ENCODE measurements at regions not wholly inside any gene's neighbourhood (a gene's known extent, or its start where the extent isn't known, plus 50 kb on each side); places are given as distances from the start of the nearest gene placed in this dataset.

DNA sequence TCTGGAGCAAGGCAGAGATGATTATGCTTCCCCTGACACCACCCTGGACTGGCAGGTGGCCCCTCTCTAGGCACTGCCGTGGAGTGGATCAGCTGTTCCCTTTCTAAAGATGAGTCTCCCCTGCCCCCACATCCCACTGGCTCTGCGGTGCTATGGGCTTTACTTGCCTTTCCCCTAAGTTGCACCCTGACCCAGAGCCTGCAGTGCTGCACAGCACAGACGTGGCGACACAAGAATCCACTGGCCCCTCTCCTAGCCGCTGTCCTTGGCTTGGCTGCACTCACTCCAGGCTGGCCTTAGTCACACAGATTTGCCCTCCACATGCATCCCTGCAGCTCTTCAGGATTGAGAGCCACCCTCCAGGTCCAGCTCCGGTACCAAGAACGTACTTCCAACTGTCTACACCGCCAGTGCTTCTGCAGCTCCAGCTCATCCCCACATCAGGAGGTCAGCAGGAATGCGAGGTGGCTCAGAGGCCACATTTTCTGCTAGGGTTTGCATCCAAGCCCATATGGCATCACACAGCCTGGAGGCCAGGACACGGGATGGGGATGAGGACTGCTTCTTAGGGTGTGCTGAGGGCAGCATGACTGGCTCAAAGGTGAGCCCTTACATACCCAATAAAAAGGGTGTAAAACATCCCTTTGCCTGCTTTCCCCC lies 82.4 kb upstream of the RASGRF1 start:
- Histone ChIP-seq H3K4me3 (ENCODE audit: low read depth in 2 of 2, low read length in 1 of 2) (no peak overlapping the region), H3K27me3 (ENCODE audit: insufficient read depth) (no peaks in the 10 kb centered on the region), H3K4me2 (no peak overlapping the region), H3K79me2 (ENCODE audit: insufficient read depth) (no peaks in the 10 kb centered on the region), H2AFZ (ENCODE audit: low read depth) (no peak overlapping the region), H3K9me3 (no peaks in the 10 kb centered on the region), H3K4me1 (ENCODE audit: control insufficient read depth in 1 of 2, insufficient read depth in 2 of 2, low read depth in 1 of 2, low read length in 1 of 2) (peaks cover 0 to 31% of the 10 kb centered on the region in 2 experiments; a peak in 2 of 4 replicates), H3K27ac (ENCODE audit: low read depth in 2 of 2, low read length in 1 of 2) (no peak overlapping the region), H4K20me1 (ENCODE audit: insufficient read depth) (no peaks in the 10 kb centered on the region), H3K9ac (no peak overlapping the region), H3K36me3 (replicated peaks in 1 of 2; ENCODE audit: control insufficient read depth in 1 of 2, insufficient read depth in 2 of 2, low read length in 1 of 2) (no peaks in the 10 kb centered on the region), H3F3A (replicated peaks; ENCODE audit: insufficient read depth) (no peaks in the 10 kb centered on the region), H3K9me2 (no peaks in the 10 kb centered on the region)
- no peak for DNase-seq
- no peak for TF ChIP-seq GATA2 (CRISPR knock-in tag; IDR thresholded peaks at IDR 0.05)
- no peak for TF ChIP-seq TCF12 (IDR thresholded peaks at IDR 0.05)
- no peak for TF ChIP-seq ELF1 (IDR thresholded peaks at IDR 0.05)
- no peak for TF ChIP-seq GABPA (IDR thresholded peaks at IDR 0.05; ENCODE audit: low read depth)
- TF ChIP-seq CHD2 (IDR thresholded peaks at IDR 0.05; ENCODE audit: low read length, partially characterized antibody) = no peak
- TF ChIP-seq, protein P1, sequence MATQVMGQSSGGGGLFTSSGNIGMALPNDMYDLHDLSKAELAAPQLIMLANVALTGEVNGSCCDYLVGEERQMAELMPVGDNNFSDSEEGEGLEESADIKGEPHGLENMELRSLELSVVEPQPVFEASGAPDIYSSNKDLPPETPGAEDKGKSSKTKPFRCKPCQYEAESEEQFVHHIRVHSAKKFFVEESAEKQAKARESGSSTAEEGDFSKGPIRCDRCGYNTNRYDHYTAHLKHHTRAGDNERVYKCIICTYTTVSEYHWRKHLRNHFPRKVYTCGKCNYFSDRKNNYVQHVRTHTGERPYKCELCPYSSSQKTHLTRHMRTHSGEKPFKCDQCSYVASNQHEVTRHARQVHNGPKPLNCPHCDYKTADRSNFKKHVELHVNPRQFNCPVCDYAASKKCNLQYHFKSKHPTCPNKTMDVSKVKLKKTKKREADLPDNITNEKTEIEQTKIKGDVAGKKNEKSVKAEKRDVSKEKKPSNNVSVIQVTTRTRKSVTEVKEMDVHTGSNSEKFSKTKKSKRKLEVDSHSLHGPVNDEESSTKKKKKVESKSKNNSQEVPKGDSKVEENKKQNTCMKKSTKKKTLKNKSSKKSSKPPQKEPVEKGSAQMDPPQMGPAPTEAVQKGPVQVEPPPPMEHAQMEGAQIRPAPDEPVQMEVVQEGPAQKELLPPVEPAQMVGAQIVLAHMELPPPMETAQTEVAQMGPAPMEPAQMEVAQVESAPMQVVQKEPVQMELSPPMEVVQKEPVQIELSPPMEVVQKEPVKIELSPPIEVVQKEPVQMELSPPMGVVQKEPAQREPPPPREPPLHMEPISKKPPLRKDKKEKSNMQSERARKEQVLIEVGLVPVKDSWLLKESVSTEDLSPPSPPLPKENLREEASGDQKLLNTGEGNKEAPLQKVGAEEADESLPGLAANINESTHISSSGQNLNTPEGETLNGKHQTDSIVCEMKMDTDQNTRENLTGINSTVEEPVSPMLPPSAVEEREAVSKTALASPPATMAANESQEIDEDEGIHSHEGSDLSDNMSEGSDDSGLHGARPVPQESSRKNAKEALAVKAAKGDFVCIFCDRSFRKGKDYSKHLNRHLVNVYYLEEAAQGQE (IDR thresholded peaks at IDR 0.05; ENCODE audit: low read depth, low read length) = no peak
- TF ChIP-seq FOXM1 (IDR thresholded peaks at IDR 0.05; ENCODE audit: low read depth) = no peak
- no peak for TF ChIP-seq RFX5 (IDR thresholded peaks at IDR 0.05; ENCODE audit: low read length)
- no peak for TF ChIP-seq RXRA (IDR thresholded peaks at IDR 0.05; ENCODE audit: borderline replicate concordance, low read depth)
- TF ChIP-seq MAX (IDR thresholded peaks at IDR 0.05; ENCODE audit: low read depth) = no peak
- TF ChIP-seq FOSL2 (IDR thresholded peaks at IDR 0.05; ENCODE audit: borderline replicate concordance, low read depth) = no peak
- TF ChIP-seq TAF1 (IDR thresholded peaks at IDR 0.05; ENCODE audit: borderline replicate concordance, low read depth, low read length) = no peak
- POLR2A ChIA-PET = no interaction called here
- CTCF ChIA-PET = interaction anchor here (0.7 to 22.9 kb wide), 4 partner anchors 9 to 167 kb away, joined by 3 to 629 read pairs (median 46); no protein-coding TSS in a partner anchor
- WGBS (ENCODE audit: low lambda C conversion rate) = 58% methylated on average over 9 of the region's 10 CpGs

DNA sequence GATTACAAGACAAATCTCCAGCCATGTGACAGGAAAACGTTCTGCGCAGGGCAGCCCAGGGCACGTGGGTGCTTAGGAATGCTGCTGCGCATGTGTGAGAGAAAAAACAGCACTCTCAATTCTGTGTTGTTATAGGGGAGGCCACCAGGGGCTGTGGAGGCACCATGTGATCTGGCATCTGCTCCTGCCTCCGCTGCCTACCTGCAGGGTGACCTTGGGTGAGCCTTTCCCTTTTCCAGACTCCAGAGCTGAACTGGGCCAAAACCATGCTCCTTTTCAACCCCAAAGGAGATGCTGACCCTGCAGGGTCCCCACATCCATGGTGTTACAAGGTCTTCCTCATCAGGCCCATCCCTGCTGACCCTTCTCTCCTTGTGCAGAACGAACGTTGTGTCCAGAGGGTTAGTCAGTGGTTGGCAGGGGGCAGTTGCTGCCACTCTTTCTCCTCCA lies 81.5 kb upstream of the RASGRF1 start:
- WGBS (ENCODE audit: low lambda C conversion rate) = 70% methylated on average over 5 of the region's 7 CpGs
- CTCF ChIA-PET = interaction anchor here (0.7 to 22.9 kb wide), 5 partner anchors 8 to 167 kb away, joined by 3 to 629 read pairs (median 3); no protein-coding TSS in a partner anchor

More for the DNA sequence above, 81.5 kb upstream of the RASGRF1 start:
- H3K9me2 ChIP-seq = no peaks in the 10 kb centered on the region
- H3K9ac ChIP-seq = no peak overlapping the region
- H2AFZ ChIP-seq (ENCODE audit: low read depth) = no peak overlapping the region
- H3K4me2 ChIP-seq = no peak overlapping the region
- H3F3A ChIP-seq (replicated peaks; ENCODE audit: insufficient read depth) = no peaks in the 10 kb centered on the region
- peak; percentile 51 for DNase-seq
- H3K4me1 ChIP-seq (ENCODE audit: control insufficient read depth in 1 of 2, insufficient read depth in 2 of 2, low read depth in 1 of 2, low read length in 1 of 2) = peaks cover 0 to 31% of the 10 kb centered on the region in 2 experiments; a peak in 2 of 4 replicates
- H3K27ac ChIP-seq (ENCODE audit: low read depth in 2 of 2, low read length in 1 of 2) = no peak overlapping the region
- no peaks in the 10 kb centered on the region for H3K36me3 ChIP-seq (replicated peaks in 1 of 2; ENCODE audit: control insufficient read depth in 1 of 2, insufficient read depth in 2 of 2, low read length in 1 of 2)
- no peaks in the 10 kb centered on the region for H3K79me2 ChIP-seq (ENCODE audit: insufficient read depth)
- H4K20me1 ChIP-seq (ENCODE audit: insufficient read depth) = no peaks in the 10 kb centered on the region
- H3K27me3 ChIP-seq (ENCODE audit: insufficient read depth) = no peaks in the 10 kb centered on the region
- no peaks in the 10 kb centered on the region for H3K9me3 ChIP-seq
- no peak overlapping the region for H3K4me3 ChIP-seq (ENCODE audit: low read depth in 2 of 2, low read length in 1 of 2)
- TF ChIP-seq NRF1 (IDR thresholded peaks at IDR 0.05; ENCODE audit: low read depth, low read length) (peak; percentile 19; the same call in 1 of the 2 replicates), RCOR1 (IDR thresholded peaks at IDR 0.05; ENCODE audit: low read length) (peak; percentile 18; the same call in 1 of the 2 replicates), EP300 (IDR thresholded peaks at IDR 0.05; ENCODE audit: borderline replicate concordance in 1 of 2, low read depth in 1 of 2, low read length in 1 of 2) (no peak), MXI1 (IDR thresholded peaks at IDR 0.05; ENCODE audit: low read depth, low read length) (0 out of 2 replicates have a peak, but pooled peaks have one; percentile 37)
- TF ChIP-seq, protein P2, sequence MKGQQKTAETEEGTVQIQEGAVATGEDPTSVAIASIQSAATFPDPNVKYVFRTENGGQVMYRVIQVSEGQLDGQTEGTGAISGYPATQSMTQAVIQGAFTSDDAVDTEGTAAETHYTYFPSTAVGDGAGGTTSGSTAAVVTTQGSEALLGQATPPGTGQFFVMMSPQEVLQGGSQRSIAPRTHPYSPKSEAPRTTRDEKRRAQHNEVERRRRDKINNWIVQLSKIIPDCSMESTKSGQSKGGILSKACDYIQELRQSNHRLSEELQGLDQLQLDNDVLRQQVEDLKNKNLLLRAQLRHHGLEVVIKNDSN (IDR thresholded peaks at IDR 0.05; ENCODE audit: borderline replicate concordance, low read depth) = peak; percentile 30; the same call in 1 of the 2 replicates
- POLR2A ChIA-PET = no interaction called here
